GM23248 (cell line): ENCODE measurements at regions not wholly inside any gene's neighbourhood (a gene's known extent, or its start where the extent isn't known, plus 50 kb on each side); places are given as distances from the start of the nearest gene placed in this dataset.

Experiments
- EZH2 ChIP-seq: fragments of 200-600 bp; sonication (generic); IDR thresholded peaks from 2 replicates; pipeline ENCODE4 v1.6.1; 2018; ENCODE audit warnings: antibody characterized with exemption, mild to moderate bottlenecking; ENCODE audit not compliant: insufficient read depth, poor library complexity, severe bottlenecking
- EZH2phosphoT487 ChIP-seq: fragments of 200-600 bp; sonication (generic); IDR thresholded peaks from 2 replicates; pipeline ENCODE4 v1.6.1; 2018; ENCODE audit warnings: antibody characterized with exemption, moderate library complexity, mild to moderate bottlenecking, low read depth; ENCODE audit not compliant: insufficient read depth

DNA sequence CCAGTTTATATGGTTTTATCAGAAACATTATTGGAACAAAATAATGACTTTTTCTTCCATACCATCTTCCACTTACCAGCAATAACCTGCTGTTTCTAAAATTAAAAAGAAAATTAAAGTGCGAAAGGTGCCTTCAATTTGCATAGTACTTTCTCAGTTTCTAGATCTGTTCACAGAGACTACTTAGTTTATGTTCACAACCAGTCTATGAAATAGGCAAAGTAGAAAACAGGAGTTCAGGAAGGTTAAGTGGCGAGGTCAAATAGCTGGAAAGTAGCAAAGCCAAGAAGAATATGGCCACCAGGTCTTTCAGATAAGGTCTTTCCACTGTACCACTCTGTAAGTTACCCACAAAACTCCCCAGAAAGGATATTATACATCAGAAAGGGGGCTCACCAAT is 63.3 kb downstream of the BMP4 start:
- TF ChIP-seq EZH2 (no peak), EZH2phosphoT487 (no peak)
